HCT116 (cell line): ENCODE measurements at regions not wholly inside any gene's neighbourhood (a gene's known extent, or its start where the extent isn't known, plus 50 kb on each side); places are given as distances from the start of the nearest gene placed in this dataset.

Experiments used
- ATAC-seq: fragments of 200-7000 bp; cut with Tn5 transposase; 2 replicates; pipeline ENCODE4 v1.9.1; 2020; ENCODE audit warnings: mild to moderate bottlenecking, moderate library complexity
- BruUV-seq: library from RNA; stranded (reverse); fragments of 400-500 nt; replicated peaks from 2 replicates; lab custom pipeline; 2021; lab: Mats Ljungman, UMichigan
- CTCF ChIA-PET: fragments of 300-600 bp; sonication (Branson Sonifier 250); formaldehyde crosslinking; loops from one replicate; lab custom pipeline; 2021; ENCODE audit warnings: antibody characterized with exemption; lab: Charles Lee
- POLR2A ChIA-PET: fragments of 300-600, 350-600 bp; sonication (Branson Sonifier 250); formaldehyde crosslinking; loops from one replicate; lab custom pipeline; 2021; ENCODE audit warnings: antibody characterized with exemption; lab: Charles Lee
- RAD21 ChIA-PET, 2 experiments: fragments of 300-600 bp; sonication (Branson Sonifier 250); formaldehyde crosslinking; loops; one replicate each; lab custom pipeline; 2023; ENCODE audit warnings: low total read pairs in 2 of 2; ENCODE audit not compliant: uncharacterized antibody in 2 of 2, unreplicated experiment in 2 of 2, low non-redundant PET in 1 of 2; lab: Charles Lee
- DNase-seq: peaks from one replicate; pipeline ENCODE4 v3.0.0-alpha.2; 2010; ENCODE audit warnings: low read depth, low spot score
- H2AFZ ChIP-seq: fragments of 200-600 bp; shearing (Covaris generic), sonication (generic); 2 replicates; pipeline ENCODE4 v1.6.1; 2017; ENCODE audit warnings: low read depth, mixed run types, mixed read lengths, antibody characterized with exemption, low read length; ENCODE audit not compliant: poor library complexity, severe bottlenecking
- H3K27ac ChIP-seq: 2 replicates; pipeline ENCODE4 v1.5.1; 2012; ENCODE audit warnings: low read depth, low read length
- H3K27me3 ChIP-seq: fragments of 200-600 bp; sonication (generic); 2 replicates; pipeline ENCODE4 v1.6.1; 2016; ENCODE audit warnings: mixed run types, low read length, mixed read lengths; ENCODE audit not compliant: insufficient read depth
- H3K36me3 ChIP-seq, 2 experiments: fragments of 200-500 bp in 1 of 2; fragments of 200-600 bp in 1 of 2; sonication (Bioruptor generic) in 1 of 2; sonication (generic) in 1 of 2; 2 replicates each; pipeline versions ENCODE4 v1.5.1 to v1.6.1; 2014 to 2016; ENCODE audit warnings: low read length in 2 of 2, inconsistent platforms in 1 of 2, mixed read lengths in 1 of 2, mixed run types in 1 of 2; ENCODE audit not compliant: insufficient read depth in 2 of 2, control insufficient read depth in 1 of 2
- H3K4me1 ChIP-seq, 2 experiments: fragments of 200-600 bp in 1 of 2; sonication (generic) in 1 of 2; 2 replicates each; pipeline versions ENCODE4 v1.5.1 to v1.6.1; 2012 to 2017; ENCODE audit warnings: low read length in 2 of 2, inconsistent platforms in 1 of 2, mild to moderate bottlenecking in 1 of 2, mixed read lengths in 1 of 2, mixed run types in 1 of 2, moderate library complexity in 1 of 2; ENCODE audit not compliant: insufficient read depth in 2 of 2, control insufficient read depth in 1 of 2
- H3K4me2 ChIP-seq: fragments of 200-600 bp; sonication (generic); 2 replicates; pipeline ENCODE4 v1.6.1; 2017; ENCODE audit warnings: mixed run types, low read length, mixed read lengths
- H3K4me3 ChIP-seq, 2 experiments: fragments of 200-600 bp in 1 of 2; sonication (generic) in 1 of 2; replicated peaks in 1 of 2; 2 replicates each; pipeline ENCODE4 v1.5.1; 2011 to 2016; ENCODE audit warnings: low read length in 2 of 2, control low read depth in 1 of 2, low read depth in 1 of 2, mild to moderate bottlenecking in 1 of 2, mixed read lengths in 1 of 2, mixed run types in 1 of 2
- H3K79me2 ChIP-seq: fragments of 200-600 bp; sonication (generic); 2 replicates; pipeline ENCODE4 v1.6.1; 2017; ENCODE audit warnings: mild to moderate bottlenecking, mixed run types, low read length, moderate library complexity, mixed read lengths; ENCODE audit not compliant: insufficient read depth
- H3K9ac ChIP-seq: fragments of 200-600 bp; sonication (generic); 2 replicates; pipeline ENCODE4 v1.6.1; 2016; ENCODE audit warnings: low read length, mixed read lengths
- H3K9me2 ChIP-seq: fragments of 200-600 bp; sonication (generic), shearing (Covaris generic); 2 replicates; pipeline ENCODE4 v1.6.1; 2017; ENCODE audit warnings: mixed run types, mild to moderate bottlenecking, moderate library complexity; ENCODE audit not compliant: insufficient read depth
- H3K9me3 ChIP-seq, 2 experiments: fragments of 200-500 bp in 1 of 2; fragments of 200-600 bp in 1 of 2; sonication (Bioruptor generic) in 1 of 2; sonication (generic) in 1 of 2; 2 replicates each; pipeline ENCODE4 v1.6.1; 2014 to 2017; ENCODE audit warnings: low read length in 2 of 2, mixed read lengths in 2 of 2, inconsistent platforms in 1 of 2, low read depth in 1 of 2, mild to moderate bottlenecking in 1 of 2, mixed run types in 1 of 2, moderate library complexity in 1 of 2; ENCODE audit not compliant: control insufficient read depth in 1 of 2, insufficient read depth in 1 of 2
- H4K20me1 ChIP-seq: fragments of 200-600 bp; sonication (generic), shearing (Covaris generic); 2 replicates; pipeline ENCODE4 v1.6.1; 2017; ENCODE audit warnings: mixed run types, mild to moderate bottlenecking, moderate library complexity; ENCODE audit not compliant: insufficient read depth
- CEBPB ChIP-seq: IDR thresholded peaks from 2 replicates; pipeline ENCODE4 v1.6.1; 2012; ENCODE audit warnings: low read depth
- ELF1 ChIP-seq: IDR thresholded peaks from 2 replicates; pipeline ENCODE4 v1.6.1; 2012; ENCODE audit warnings: low read depth, borderline replicate concordance
- EZH2phosphoT487 ChIP-seq: fragments of 200-600 bp; IDR thresholded peaks from 2 replicates; pipeline ENCODE4 v1.6.1; 2018; ENCODE audit warnings: antibody characterized with exemption, borderline replicate concordance
- FOSL1 ChIP-seq: IDR thresholded peaks from 2 replicates; pipeline ENCODE4 v1.6.1; 2012; ENCODE audit warnings: low read depth
- JUND ChIP-seq: IDR thresholded peaks from 2 replicates; pipeline ENCODE4 v1.6.1; 2012
- POLR2A ChIP-seq: IDR thresholded peaks from 2 replicates; pipeline ENCODE4 v1.7.0; 2011; ENCODE audit warnings: borderline replicate concordance; ENCODE audit not compliant: insufficient read depth, insufficient read length; ENCODE audit errors: extremely low read depth
- SIN3A ChIP-seq: IDR thresholded peaks from 2 replicates; pipeline ENCODE4 v1.6.1; 2012; ENCODE audit warnings: low read depth
- SP1 ChIP-seq: IDR thresholded peaks from 2 replicates; pipeline ENCODE4 v1.6.1; 2012; ENCODE audit warnings: low read depth
- YY1 ChIP-seq: IDR thresholded peaks from 2 replicates; pipeline ENCODE4 v1.6.1; 2011; ENCODE audit warnings: low read length, low read depth, moderate library complexity, mild to moderate bottlenecking; ENCODE audit not compliant: insufficient replicate concordance; ENCODE audit errors: extremely low read depth
- ZFX ChIP-seq: fragments of 450-650 bp; IDR thresholded peaks from 2 replicates; pipeline ENCODE4 v1.6.1; 2017
- ZNF274 ChIP-seq: fragments of 200-500 bp; sonication (Bioruptor generic); IDR thresholded peaks from 2 replicates; pipeline ENCODE4 v1.6.1; 2014; ENCODE audit warnings: mild to moderate bottlenecking, low read depth, low read length, inconsistent platforms
- intact Hi-C: fragments of 100-400 bp; cut with micrococcal nuclease; formaldehyde crosslinking; loops from 2 replicates; pipeline ENCODE4 v1.10.0; 2022
- TF ChIP-seq, protein P1 (sequence below): IDR thresholded peaks from 2 replicates; pipeline ENCODE4 v1.6.1; 2012; ENCODE audit warnings: low read depth
- TF ChIP-seq, protein P2 (sequence below): IDR thresholded peaks from 2 replicates; pipeline ENCODE4 v1.6.1; 2011; ENCODE audit warnings: mild to moderate bottlenecking, low read length, moderate library complexity; ENCODE audit not compliant: insufficient replicate concordance; ENCODE audit errors: extremely low read depth

DNA sequence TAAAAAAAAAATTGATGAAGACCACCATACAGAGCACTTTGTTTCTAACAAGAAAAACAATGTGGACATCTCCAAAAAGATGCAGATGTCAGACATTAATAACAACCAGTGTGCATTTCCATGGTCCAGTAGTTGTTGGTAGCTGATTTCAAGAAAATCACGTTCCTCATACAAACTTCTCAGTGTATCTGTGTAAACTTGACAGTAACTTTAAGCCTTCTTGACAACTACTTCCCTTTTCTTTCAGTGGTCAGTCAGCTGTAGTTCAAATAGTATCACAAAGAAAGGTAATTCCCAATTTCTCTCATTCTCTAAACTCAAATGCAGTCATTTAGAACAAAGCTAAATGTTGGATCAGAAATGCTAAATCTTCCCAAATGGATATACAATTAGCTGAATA, 879.9 kb downstream of the AMY1C start:
- Histone ChIP-seq H3K9me2 (no peaks in the 10 kb centered on the region), H3K27ac (no peak overlapping the region), H3K9ac (no peak overlapping the region), H3K4me3 (no peak overlapping the region), H3K4me2 (no peak overlapping the region), H3K36me3 (no peaks in the 10 kb centered on the region), H3K4me1 (no peaks in the 10 kb centered on the region), H2AFZ (no peak overlapping the region), H3K9me3 (peaks cover 9 to 14% of the 10 kb centered on the region in 2 experiments; a peak in 2 of 4 replicates), H3K79me2 (no peaks in the 10 kb centered on the region), H3K27me3 (no peaks in the 10 kb centered on the region), H4K20me1 (no peaks in the 10 kb centered on the region)
- ATAC-seq, result no peak
- RAD21 ChIA-PET, result no interaction called here
- POLR2A ChIA-PET, result no interaction called here
- CTCF ChIA-PET, result no interaction called here
- no peak for DNase-seq
- BruUV-seq, result no TSS peak
- intact Hi-C loops, result no loop called here
- no peak for TF ChIP-seq CEBPB
- TF ChIP-seq, protein P1, sequence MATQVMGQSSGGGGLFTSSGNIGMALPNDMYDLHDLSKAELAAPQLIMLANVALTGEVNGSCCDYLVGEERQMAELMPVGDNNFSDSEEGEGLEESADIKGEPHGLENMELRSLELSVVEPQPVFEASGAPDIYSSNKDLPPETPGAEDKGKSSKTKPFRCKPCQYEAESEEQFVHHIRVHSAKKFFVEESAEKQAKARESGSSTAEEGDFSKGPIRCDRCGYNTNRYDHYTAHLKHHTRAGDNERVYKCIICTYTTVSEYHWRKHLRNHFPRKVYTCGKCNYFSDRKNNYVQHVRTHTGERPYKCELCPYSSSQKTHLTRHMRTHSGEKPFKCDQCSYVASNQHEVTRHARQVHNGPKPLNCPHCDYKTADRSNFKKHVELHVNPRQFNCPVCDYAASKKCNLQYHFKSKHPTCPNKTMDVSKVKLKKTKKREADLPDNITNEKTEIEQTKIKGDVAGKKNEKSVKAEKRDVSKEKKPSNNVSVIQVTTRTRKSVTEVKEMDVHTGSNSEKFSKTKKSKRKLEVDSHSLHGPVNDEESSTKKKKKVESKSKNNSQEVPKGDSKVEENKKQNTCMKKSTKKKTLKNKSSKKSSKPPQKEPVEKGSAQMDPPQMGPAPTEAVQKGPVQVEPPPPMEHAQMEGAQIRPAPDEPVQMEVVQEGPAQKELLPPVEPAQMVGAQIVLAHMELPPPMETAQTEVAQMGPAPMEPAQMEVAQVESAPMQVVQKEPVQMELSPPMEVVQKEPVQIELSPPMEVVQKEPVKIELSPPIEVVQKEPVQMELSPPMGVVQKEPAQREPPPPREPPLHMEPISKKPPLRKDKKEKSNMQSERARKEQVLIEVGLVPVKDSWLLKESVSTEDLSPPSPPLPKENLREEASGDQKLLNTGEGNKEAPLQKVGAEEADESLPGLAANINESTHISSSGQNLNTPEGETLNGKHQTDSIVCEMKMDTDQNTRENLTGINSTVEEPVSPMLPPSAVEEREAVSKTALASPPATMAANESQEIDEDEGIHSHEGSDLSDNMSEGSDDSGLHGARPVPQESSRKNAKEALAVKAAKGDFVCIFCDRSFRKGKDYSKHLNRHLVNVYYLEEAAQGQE, result no peak
- no peak for TF ChIP-seq ELF1
- no peak for TF ChIP-seq SIN3A
- TF ChIP-seq ZFX, result no peak
- no peak for TF ChIP-seq FOSL1
- TF ChIP-seq EZH2phosphoT487, result no peak
- no peak for TF ChIP-seq POLR2A
- no peak for TF ChIP-seq YY1
- TF ChIP-seq SP1, result no peak
- TF ChIP-seq ZNF274, result no peak
- TF ChIP-seq, protein P2, sequence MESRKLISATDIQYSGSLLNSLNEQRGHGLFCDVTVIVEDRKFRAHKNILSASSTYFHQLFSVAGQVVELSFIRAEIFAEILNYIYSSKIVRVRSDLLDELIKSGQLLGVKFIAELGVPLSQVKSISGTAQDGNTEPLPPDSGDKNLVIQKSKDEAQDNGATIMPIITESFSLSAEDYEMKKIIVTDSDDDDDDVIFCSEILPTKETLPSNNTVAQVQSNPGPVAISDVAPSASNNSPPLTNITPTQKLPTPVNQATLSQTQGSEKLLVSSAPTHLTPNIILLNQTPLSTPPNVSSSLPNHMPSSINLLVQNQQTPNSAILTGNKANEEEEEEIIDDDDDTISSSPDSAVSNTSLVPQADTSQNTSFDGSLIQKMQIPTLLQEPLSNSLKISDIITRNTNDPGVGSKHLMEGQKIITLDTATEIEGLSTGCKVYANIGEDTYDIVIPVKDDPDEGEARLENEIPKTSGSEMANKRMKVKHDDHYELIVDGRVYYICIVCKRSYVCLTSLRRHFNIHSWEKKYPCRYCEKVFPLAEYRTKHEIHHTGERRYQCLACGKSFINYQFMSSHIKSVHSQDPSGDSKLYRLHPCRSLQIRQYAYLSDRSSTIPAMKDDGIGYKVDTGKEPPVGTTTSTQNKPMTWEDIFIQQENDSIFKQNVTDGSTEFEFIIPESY, result no peak
- TF ChIP-seq JUND, result no peak
